ENCODE measurements at regions not wholly inside any gene's neighbourhood (a gene's known extent, or its start where the extent isn't known, plus 50 kb on each side); places are given as distances from the start of the nearest gene placed in this dataset.

- no peak for DNase-seq (ENCODE audit: low spot score)
These were observed 1383.0 kb upstream of the TENM3 start for GRCh38 chr4:180860089-180860720.

DNA sequence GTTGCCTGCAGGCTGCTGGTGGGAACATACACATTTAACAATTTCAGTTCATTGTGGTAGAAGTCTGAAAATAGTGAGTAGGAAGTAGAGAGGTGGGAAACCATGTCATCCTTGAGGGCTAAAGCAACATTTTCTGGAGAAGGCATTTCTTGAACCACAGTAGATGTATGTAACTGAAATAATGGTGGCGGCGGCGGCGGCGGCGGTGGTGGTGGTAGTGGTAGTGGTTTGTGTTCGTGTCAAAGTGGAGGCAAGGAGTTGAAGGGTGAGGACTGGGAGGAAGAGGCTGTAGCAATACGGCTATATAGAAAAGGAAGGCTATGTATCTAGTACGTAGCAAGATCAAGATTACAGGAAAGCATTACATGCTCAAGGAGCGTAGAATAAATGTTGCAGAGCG lies 1381.6 kb upstream of the TENM3 start:
- DNase-seq (ENCODE audit: low spot score): no peak

DNA sequence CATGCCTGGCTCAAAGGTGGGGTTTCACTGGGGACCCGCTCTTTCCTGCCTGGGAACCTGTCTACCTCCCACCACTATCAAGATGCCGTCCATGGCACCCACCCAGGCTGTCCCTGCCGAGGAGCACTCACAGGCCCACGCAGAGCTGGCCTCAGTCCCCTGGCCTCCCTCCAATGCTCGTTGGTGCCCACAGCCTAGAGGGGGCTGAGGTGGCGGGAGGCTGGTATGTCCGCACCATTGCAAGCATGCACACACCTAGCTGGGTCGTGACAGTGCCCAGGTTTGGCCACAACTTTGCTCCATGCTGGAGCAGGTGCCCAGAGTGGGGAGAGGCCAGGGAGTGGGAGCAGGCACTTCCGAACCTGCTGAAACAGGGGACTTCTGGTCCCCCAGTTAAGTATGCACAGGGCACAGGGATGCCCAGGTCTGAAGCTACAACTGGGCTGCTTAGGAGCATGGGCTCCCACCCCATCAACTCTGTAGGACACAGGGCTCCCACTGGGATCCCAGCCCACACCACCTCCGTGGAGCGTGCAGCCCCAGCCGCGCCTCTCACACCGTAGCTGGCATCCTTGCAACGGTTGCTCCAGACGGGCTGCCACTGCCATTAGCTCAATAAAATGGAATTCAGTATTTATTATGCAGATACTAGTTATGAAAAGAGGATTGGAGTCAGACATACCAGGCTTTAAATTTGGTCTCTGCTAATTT lies 1376.1 kb upstream of the TENM3 start:
- no peak for DNase-seq (ENCODE audit: low spot score)

- DNase-seq (ENCODE audit: low spot score): no peak
These were observed 1372.6 kb upstream of the TENM3 start for GRCh38 chr4:180870623-180871022.

DNA sequence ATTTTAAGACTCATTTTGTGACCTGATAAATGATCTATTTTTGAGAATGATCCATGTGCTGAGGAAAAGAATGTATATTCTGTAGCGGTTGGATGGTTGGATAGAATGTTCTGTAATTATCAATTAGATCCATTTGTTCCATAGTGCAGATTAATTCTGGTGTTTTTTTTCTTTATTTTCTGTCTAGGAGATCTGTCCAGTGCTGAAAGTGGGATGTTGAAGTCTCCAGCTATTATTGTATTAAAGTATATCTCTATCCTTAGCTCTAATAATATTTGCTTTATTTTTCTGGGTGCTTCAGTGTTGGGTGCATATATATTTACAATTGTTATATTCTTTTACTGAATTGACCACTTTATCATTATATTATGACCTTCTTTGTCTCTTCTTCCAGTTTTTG lies 1344.9 kb upstream of the TENM3 start:
- DNase-seq (ENCODE audit: low spot score): no peak

- no peak for DNase-seq (ENCODE audit: low spot score)
These were observed 1342.4 kb upstream of the TENM3 start for GRCh38 chr4:180900781-180901180.

- DNase-seq (ENCODE audit: low spot score): peak; percentile 6
These were observed 1333.9 kb upstream of the TENM3 start for GRCh38 chr4:180909279-180909678.

DNA sequence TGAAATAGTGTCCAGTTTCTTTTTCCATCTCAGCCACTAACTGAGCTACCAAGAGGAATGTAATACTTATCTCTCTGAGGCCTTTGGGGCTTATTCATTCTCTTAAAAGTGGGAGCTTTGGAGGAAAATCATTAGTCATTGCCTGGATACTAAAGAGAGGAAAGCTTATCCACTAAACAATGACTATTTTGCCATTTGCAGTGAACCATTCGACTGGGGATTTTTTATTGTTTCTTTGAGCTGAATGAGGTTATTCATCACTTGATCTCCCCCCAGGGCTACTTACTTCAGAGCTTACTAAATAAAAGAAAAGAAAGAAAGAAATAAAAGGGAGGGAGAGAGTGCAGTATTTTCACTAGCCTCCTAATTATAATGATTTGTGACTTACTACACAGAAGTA lies 1329.5 kb upstream of the TENM3 start:
- no peak for DNase-seq (ENCODE audit: low spot score)

DNA sequence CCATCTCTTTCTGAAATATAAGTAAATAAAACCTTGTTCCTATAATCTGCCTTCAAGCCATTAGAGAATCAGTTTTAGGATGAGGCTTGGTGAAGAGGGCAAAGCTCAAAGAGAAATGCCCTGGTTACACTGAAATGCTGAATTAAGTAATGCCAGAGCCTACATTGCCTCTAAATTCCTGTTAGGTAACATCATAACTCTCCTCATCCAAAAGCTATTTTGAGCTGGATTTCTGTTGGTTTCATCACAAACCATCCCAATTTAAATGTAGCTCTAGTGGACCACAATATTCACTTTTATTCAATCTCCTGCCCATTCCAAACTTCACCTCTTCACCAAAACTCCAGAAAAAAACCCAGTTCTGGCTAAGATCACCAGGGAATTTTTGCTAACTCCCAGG lies 1319.7 kb upstream of the TENM3 start:
- DNase-seq (ENCODE audit: low spot score): no peak

- DNase-seq (ENCODE audit: low spot score): no peak
These were observed 1317.4 kb upstream of the TENM3 start for GRCh38 chr4:180925805-180926204.

- DNase-seq (ENCODE audit: low spot score): no peak
These were observed 1316.9 kb upstream of the TENM3 start for GRCh38 chr4:180926277-180926676.

DNA sequence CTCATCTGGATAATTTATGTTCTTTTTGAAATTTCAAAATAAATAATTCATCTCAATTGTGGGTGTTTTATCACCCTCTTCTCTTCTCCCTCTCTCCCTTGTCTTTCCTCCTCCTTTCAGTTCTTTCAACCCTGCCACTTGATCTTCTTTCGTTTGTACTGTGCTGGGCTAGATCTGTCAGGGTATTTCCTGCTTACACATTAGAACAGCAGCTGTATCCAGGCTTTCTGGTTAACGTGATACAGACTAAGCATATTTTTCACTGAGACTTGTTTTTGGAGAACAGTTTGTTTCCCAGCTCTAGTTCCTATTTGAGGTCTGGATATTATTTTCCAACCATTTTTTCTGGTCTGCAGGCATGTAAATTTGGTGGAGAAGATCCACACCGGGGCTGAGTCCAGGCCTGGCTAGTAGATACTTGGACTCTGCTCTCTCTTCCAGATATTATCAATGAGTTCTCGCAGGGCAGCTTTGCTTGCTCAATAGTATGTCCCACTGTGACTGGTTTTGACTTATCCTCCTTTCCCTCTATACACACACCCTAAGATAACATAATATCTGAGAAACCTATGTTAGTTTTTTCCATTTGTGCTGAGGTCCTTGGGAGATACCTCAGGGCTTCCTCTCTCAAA lies 1310.7 kb upstream of the TENM3 start:
- DNase-seq (ENCODE audit: low spot score): no peak

DNA sequence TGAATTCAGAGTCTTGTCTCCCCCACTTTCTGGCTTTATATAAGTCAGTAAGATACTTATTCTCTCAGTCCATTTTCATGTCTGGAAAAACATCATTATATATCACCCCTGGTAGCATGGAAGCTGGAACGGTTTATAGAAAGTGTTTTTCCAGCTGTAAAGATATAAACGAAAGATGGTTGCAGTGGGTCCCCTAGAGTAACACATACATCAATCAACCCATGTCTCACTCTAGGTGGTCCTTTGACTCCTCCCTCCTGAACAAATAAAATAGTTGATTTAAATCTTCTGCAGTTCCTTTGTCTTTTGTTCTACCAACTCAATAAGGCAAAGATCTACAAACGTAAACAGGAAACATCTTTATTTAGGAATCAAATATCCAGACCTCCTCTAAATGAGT lies 1306.1 kb upstream of the TENM3 start:
- DNase-seq (ENCODE audit: low spot score): no peak

GRCh38 chr4:180940680-180941079 lies 1302.5 kb upstream of the TENM3 start:
- DNase-seq (ENCODE audit: low spot score): no peak

DNA sequence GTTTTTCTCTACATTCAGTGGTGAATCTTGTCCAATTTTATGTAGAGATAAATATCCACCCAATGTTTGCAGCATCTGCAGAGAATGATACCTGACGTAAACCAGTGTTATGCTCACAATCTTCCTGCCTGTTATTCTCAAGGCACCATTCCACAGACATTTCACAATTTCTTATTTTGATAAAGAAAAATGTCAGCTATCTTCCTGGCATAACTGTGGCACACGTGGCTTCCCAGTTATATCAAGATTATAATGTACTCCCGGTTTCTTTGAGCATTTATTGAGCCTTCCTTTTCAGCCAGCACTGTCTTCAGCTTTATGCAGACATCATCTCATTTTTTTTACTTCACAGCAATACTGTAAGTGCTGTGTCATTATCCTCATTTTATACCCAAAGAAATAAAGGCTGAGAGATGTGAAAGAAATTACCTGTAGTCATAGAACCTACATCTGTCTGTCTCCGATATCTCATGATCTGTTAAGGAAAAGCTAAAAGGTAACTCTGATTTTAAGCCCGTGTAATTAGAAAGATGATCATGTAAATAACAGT lies 1300.8 kb upstream of the TENM3 start:
- no peak for DNase-seq (ENCODE audit: low spot score)

GRCh38 chr4:180946188-180946587 lies 1297.0 kb upstream of the TENM3 start:
- no peak for DNase-seq (ENCODE audit: low spot score)

GRCh38 chr4:180947425-180947824 lies 1295.8 kb upstream of the TENM3 start:
- DNase-seq (ENCODE audit: low spot score): peak; percentile 20

DNA sequence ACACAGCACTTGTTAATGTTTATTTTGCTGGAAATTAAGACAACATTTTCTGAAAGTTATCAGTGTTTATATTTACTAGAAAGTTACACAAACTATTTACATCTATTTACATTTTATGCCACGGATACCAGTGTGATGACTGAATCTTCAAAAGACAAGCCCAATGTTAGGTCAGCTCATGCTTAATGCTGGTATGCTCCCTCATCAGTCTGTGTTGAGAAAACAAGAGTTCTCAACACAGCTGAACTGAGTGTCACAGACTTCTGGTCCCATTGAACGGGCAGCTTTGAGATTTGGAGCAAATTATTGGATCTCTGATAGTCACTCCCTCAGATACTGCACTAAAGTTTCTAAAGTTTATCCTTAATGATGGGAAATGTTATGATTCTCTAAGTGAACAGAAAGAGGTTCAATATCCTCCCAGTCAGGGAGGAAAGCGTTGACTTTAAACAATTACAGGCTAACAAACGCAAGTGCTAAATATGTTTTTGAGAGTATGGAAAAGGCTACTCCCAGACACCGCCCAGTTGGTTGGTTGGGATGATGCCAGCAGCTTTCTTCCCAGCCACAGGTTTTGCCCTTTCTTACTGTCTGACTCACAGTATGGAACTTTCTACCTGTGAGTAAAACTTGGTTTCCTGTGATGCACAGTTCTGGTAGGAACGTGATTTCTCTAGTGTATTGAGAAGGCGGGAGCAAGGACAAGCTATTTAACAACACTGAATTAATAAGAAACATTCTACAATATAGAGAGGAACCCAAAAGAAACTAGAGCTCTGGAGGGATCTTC lies 1293.6 kb upstream of the TENM3 start:
- DNase-seq (ENCODE audit: low spot score): no peak

GRCh38 chr4:180950377-180950776 lies 1292.8 kb upstream of the TENM3 start:
- DNase-seq (ENCODE audit: low spot score): no peak

DNA sequence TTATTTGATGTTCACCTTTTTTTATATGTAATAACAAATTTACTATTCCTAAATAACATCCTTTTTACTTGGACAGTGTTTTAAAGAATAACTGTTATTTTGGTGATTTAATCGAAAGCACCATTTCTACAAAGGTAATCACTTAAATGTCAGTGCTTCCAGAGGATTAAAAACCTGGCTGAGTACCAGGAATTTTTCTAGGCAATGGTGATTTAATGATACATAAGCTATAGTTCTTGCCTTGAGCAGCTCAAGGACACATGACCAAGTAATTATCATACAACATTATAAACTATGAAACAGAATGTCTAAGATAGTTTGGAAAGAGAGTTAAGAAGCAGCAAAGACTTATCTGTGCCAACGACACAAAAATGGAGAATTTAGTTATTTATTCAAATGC lies 1291.9 kb upstream of the TENM3 start:
- DNase-seq (ENCODE audit: low spot score): no peak

DNA sequence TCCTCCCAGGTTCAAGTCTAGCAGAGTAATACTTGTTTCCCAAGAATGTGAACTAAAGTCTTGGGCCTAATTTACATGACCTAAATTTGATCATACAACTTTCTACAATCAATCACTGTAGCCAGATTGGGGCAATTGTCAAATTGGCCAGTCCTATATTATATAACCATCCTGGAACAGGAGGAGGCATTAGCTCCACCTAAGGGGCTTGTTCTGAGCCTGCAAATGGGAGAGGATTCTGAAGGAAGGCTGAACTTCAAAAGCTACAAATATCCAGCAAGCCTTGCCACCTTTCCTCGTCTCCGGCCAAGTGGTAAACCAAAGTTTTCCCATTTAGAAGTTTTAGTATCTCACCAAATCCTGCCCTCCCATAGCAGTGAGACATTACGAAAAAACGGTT lies 1289.6 kb upstream of the TENM3 start:
- DNase-seq (ENCODE audit: low spot score): no peak
